HG03175 (cell line): ENCODE measurements at regions not wholly inside any gene's neighbourhood (a gene's known extent, or its start where the extent isn't known, plus 50 kb on each side); places are given as distances from the start of the nearest gene placed in this dataset.
"Not testable (repeated sequence)": the region's sequence is repeated elsewhere in the genome, so short reads cannot be mapped to it uniquely, and the experiment has no call there.

Experiments
- ATAC-seq: cut with Tn5 transposase; IDR thresholded peaks from one replicate; pipeline ENCODE4 v1.9.1; 2021; ENCODE audit warnings: mild to moderate bottlenecking, moderate library complexity; ENCODE audit not compliant: unreplicated experiment

GRCh38 chr15:77843546-77843945 lies 210.8 kb upstream of the LINGO1 start:
- ATAC-seq, result no peak

- no peak for ATAC-seq
These were observed 208.5 kb upstream of the LINGO1 start for GRCh38 chr15:77840991-77841775.

- ATAC-seq, result no peak
These were observed 207.5 kb upstream of the LINGO1 start for GRCh38 chr15:77839970-77840905.

- no peak for ATAC-seq
These were observed 206.7 kb upstream of the LINGO1 start for GRCh38 chr15:77839456-77839855.

GRCh38 chr15:77838595-77838994 lies 205.9 kb upstream of the LINGO1 start:
- ATAC-seq, result no peak

- no peak for ATAC-seq
These were observed 205.3 kb upstream of the LINGO1 start for GRCh38 chr15:77838061-77838460.

GRCh38 chr15:77837649-77838025 lies 204.9 kb upstream of the LINGO1 start:
- ATAC-seq, result no peak

GRCh38 chr15:77836906-77837648 lies 204.4 kb upstream of the LINGO1 start:
- no peak for ATAC-seq

- no peak for ATAC-seq
These were observed 203.5 kb upstream of the LINGO1 start for GRCh38 chr15:77836121-77836692.

GRCh38 chr15:77834276-77834990 lies 201.7 kb upstream of the LINGO1 start:
- no peak for ATAC-seq

GRCh38 chr15:77832874-77833273 lies 200.2 kb upstream of the LINGO1 start:
- no peak for ATAC-seq

- ATAC-seq, result no peak
These were observed 199.3 kb upstream of the LINGO1 start for GRCh38 chr15:77831986-77832385.

GRCh38 chr15:77830051-77830468 lies 197.3 kb upstream of the LINGO1 start:
- no peak for ATAC-seq

- not testable (repeated sequence) for ATAC-seq
These were observed 196.6 kb upstream of the LINGO1 start for GRCh38 chr15:77829331-77829730.

- ATAC-seq, result no peak
These were observed 195.1 kb upstream of the LINGO1 start for GRCh38 chr15:77827860-77828259.

- ATAC-seq, result no peak
These were observed 193.4 kb upstream of the LINGO1 start for GRCh38 chr15:77826006-77826695.

GRCh38 chr15:77825546-77825945 lies 192.8 kb upstream of the LINGO1 start:
- no peak for ATAC-seq

- ATAC-seq, result no peak
These were observed 192.5 kb upstream of the LINGO1 start for GRCh38 chr15:77825252-77825542.

- ATAC-seq, result no peak
These were observed 191.9 kb upstream of the LINGO1 start for GRCh38 chr15:77824361-77825251.
